ENCODE measurements at regions not wholly inside any gene's neighbourhood (a gene's known extent, or its start where the extent isn't known, plus 50 kb on each side); places are given as distances from the start of the nearest gene placed in this dataset.

- Histone ChIP-seq H3K14ac (ENCODE audit: insufficient read length) (no peak overlapping the region), H3K4me1 (replicated peaks in 1 of 4; ENCODE audit: control insufficient read depth in 3 of 4, insufficient read depth in 4 of 4, low read length in 3 of 4) (no peaks in the 10 kb centered on the region), H3K36me3 (ENCODE audit: control insufficient read depth in 2 of 4, insufficient read depth in 4 of 4, low read length in 3 of 4) (no peaks in the 10 kb centered on the region), H2BK15ac (ENCODE audit: low read length) (no peak overlapping the region), H2BK12ac (ENCODE audit: low read depth, low read length) (no peak overlapping the region), H2BK120ac (replicated peaks; ENCODE audit: low read depth, low read length) (no peak overlapping the region), H2BK5ac (ENCODE audit: low read depth, low read length) (no peak overlapping the region), H3K79me1 (ENCODE audit: low read depth, low read length) (no peaks in the 10 kb centered on the region), H2BK20ac (ENCODE audit: low read length) (no peak overlapping the region), H3K9ac (replicated peaks in 1 of 4; ENCODE audit: extremely low read depth in 1 of 4, low read depth in 3 of 4, low read length in 3 of 4) (no peak overlapping the region), H4K8ac (ENCODE audit: extremely low read depth, insufficient read depth, low read length) (no peak overlapping the region), H2AFZ (ENCODE audit: low read length) (no peak overlapping the region), H3K27ac (ENCODE audit: low read depth, low read length) (no peak overlapping the region), H3K4me3 (ENCODE audit: extremely low read depth in 1 of 4, insufficient read depth in 2 of 4, low read depth in 3 of 4, low read length in 4 of 4) (no peak overlapping the region), H3K4ac (replicated peaks; ENCODE audit: insufficient read length, low read depth, low read length) (no peak overlapping the region), H3K4me2 (ENCODE audit: insufficient read depth in 1 of 2, low read depth in 2 of 2, low read length in 2 of 2) (no peak overlapping the region), H2AK5ac (ENCODE audit: low read depth, low read length) (no peak overlapping the region), H3K9me3 (ENCODE audit: insufficient read depth in 2 of 2, low read depth in 1 of 2, low read length in 1 of 2) (no peaks in the 10 kb centered on the region), H3K18ac (ENCODE audit: extremely low read depth, low read length) (no peak overlapping the region), H3K27me3 (replicated peaks in 1 of 4; ENCODE audit: control insufficient read depth in 3 of 4, extremely low read depth in 1 of 4, insufficient read depth in 3 of 4, low read length in 3 of 4) (no peaks in the 10 kb centered on the region), H4K20me1 (replicated peaks in 1 of 2; ENCODE audit: control insufficient read depth in 1 of 2, insufficient read depth in 2 of 2, low read length in 2 of 2) (no peaks in the 10 kb centered on the region), H4K5ac (ENCODE audit: insufficient read length, low read depth, low read length) (no peak overlapping the region), H3K23ac (ENCODE audit: insufficient read length) (no peak overlapping the region), H3K23me2 (ENCODE audit: low read depth, low read length) (no peaks in the 10 kb centered on the region), H4K91ac (replicated peaks; ENCODE audit: insufficient read length, low read length) (no peak overlapping the region), H3K56ac (replicated peaks; ENCODE audit: insufficient read length, low read depth, low read length) (no peak overlapping the region), H3K79me2 (ENCODE audit: control insufficient read depth in 1 of 2, insufficient read depth in 2 of 2, low read length in 2 of 2) (no peaks in the 10 kb centered on the region)
- DNase-seq (ENCODE audit: low read depth in 1 of 2, low spot score in 2 of 2), result no peak
- FAIRE-seq, result no peak
- CTCF ChIA-PET (ENCODE audit: partially characterized antibody), result no interaction called here
- POLR2A ChIA-PET (ENCODE audit: partially characterized antibody), result no interaction called here
- 81% methylated on average over 1 of the region's 1 CpG; no CpG with 5 or more reads in 1 of the 2 experiments for WGBS, 2 experiments (ENCODE audit: extremely low coverage in 1 of 2, insufficient coverage in 1 of 2, insufficient read length in 1 of 2, insufficient replicate concordance in 2 of 2, low coverage in 1 of 2, low lambda C conversion rate in 2 of 2, missing lambda C conversion rate in 1 of 2)
- no peak for TF ChIP-seq MAX (IDR thresholded peaks at IDR 0.05)
- TF ChIP-seq SIRT6 (IDR thresholded peaks at IDR 0.05; ENCODE audit: low read length), result no peak
- TF ChIP-seq TAF7 (optimal IDR thresholded peaks at IDR 0.05; ENCODE audit: borderline replicate concordance, low read depth, low read length), result no peak
- TF ChIP-seq TCF12 (IDR thresholded peaks at IDR 0.05; ENCODE audit: low read depth, low read length), result no peak
- no peak for TF ChIP-seq EP300 (IDR thresholded peaks at IDR 0.05; ENCODE audit: borderline replicate concordance in 1 of 2, low read depth in 2 of 2, low read length in 2 of 2)
- no peak for TF ChIP-seq CHD2 (IDR thresholded peaks at IDR 0.05; ENCODE audit: low read length)
- no peak for TF ChIP-seq CTCF (IDR thresholded peaks at IDR 0.05; ENCODE audit: control extremely low read depth in 1 of 3, insufficient read depth in 1 of 3, low read depth in 1 of 3, low read length in 3 of 3)
These were observed 56.3 kb upstream of the ELL2 start for GRCh38 chr5:96017951-96018350.

Data from H1 (cell line).